ENCODE measurements at regions not wholly inside any gene's neighbourhood (a gene's known extent, or its start where the extent isn't known, plus 50 kb on each side); places are given as distances from the start of the nearest gene placed in this dataset.

DNA sequence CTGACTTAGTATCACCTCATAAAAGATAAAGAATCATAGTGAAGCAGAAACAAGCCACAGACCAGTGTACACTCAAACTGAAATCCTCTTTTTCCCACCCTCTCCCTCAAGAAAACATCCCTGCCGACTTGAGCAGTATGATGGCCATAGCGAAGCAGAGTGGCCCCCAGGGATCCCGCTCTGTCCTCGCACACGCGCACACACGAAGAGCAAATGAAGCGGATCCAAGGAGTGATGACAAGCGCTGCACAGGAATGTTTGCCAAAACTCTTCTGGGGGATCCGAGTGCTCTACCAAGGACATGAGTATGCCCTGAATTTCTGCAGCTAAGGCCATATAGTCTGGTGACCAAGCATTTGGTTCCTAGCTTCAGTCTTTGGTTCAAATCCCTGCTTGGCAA lies 134.5 kb upstream of the C2CD4B start:
- TF ChIP-seq POLR2A (IDR thresholded peaks at IDR 0.05), result no peak
- no peak for TF ChIP-seq POLR2AphosphoS5 (IDR thresholded peaks at IDR 0.05)
- TF ChIP-seq, protein P1, sequence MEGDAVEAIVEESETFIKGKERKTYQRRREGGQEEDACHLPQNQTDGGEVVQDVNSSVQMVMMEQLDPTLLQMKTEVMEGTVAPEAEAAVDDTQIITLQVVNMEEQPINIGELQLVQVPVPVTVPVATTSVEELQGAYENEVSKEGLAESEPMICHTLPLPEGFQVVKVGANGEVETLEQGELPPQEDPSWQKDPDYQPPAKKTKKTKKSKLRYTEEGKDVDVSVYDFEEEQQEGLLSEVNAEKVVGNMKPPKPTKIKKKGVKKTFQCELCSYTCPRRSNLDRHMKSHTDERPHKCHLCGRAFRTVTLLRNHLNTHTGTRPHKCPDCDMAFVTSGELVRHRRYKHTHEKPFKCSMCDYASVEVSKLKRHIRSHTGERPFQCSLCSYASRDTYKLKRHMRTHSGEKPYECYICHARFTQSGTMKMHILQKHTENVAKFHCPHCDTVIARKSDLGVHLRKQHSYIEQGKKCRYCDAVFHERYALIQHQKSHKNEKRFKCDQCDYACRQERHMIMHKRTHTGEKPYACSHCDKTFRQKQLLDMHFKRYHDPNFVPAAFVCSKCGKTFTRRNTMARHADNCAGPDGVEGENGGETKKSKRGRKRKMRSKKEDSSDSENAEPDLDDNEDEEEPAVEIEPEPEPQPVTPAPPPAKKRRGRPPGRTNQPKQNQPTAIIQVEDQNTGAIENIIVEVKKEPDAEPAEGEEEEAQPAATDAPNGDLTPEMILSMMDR (IDR thresholded peaks at IDR 0.05), result no peak
- TF ChIP-seq EP300 (IDR thresholded peaks at IDR 0.05), result no peak
